OCI-LY1 (cell line): ENCODE measurements at regions not wholly inside any gene's neighbourhood (a gene's known extent, or its start where the extent isn't known, plus 50 kb on each side); places are given as distances from the start of the nearest gene placed in this dataset.

Experiments used
- EZH2 ChIP-seq: fragments of 200-600 bp; sonication (generic), shearing (Covaris generic); IDR thresholded peaks from 2 replicates; pipeline ENCODE4 v1.8.0; 2017; ENCODE audit warnings: borderline replicate concordance, mixed run types, mild to moderate bottlenecking, antibody characterized with exemption, low read length, moderate library complexity, mixed read lengths
- TF ChIP-seq, protein P1 (sequence below): fragments of 200-600 bp; sonication (generic), shearing (Covaris generic); IDR thresholded peaks from 2 replicates; pipeline ENCODE4 v1.5.1; 2017; ENCODE audit warnings: mild to moderate bottlenecking, antibody characterized with exemption, low read length, moderate library complexity, mixed read lengths

DNA sequence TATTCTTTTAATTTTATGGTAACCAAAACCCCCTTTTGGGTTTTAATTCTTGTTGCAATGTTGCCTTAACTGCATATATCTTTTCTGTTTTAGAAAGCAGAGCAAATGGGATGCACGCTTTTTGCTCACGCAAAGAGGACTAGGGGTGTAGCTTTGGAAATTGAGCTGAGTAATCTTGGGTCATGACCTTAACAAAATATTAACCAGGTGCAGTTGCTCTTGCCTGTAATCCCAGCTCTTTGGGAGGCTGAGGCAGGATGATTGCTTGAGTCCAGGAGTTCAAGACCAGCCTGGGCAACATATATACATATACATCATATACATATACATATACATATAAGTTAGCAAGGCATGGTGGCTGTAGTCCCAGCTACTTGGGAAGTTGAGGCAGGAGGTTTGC, 172.9 kb upstream of the BMPER start:
- TF ChIP-seq, protein P1, sequence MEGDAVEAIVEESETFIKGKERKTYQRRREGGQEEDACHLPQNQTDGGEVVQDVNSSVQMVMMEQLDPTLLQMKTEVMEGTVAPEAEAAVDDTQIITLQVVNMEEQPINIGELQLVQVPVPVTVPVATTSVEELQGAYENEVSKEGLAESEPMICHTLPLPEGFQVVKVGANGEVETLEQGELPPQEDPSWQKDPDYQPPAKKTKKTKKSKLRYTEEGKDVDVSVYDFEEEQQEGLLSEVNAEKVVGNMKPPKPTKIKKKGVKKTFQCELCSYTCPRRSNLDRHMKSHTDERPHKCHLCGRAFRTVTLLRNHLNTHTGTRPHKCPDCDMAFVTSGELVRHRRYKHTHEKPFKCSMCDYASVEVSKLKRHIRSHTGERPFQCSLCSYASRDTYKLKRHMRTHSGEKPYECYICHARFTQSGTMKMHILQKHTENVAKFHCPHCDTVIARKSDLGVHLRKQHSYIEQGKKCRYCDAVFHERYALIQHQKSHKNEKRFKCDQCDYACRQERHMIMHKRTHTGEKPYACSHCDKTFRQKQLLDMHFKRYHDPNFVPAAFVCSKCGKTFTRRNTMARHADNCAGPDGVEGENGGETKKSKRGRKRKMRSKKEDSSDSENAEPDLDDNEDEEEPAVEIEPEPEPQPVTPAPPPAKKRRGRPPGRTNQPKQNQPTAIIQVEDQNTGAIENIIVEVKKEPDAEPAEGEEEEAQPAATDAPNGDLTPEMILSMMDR: no peak
- TF ChIP-seq EZH2: no peak
